IPS-18a (cell line): ENCODE measurements at regions not wholly inside any gene's neighbourhood (a gene's known extent, or its start where the extent isn't known, plus 50 kb on each side); places are given as distances from the start of the nearest gene placed in this dataset.

ENCODE experiments used
- H3K27ac ChIP-seq: one replicate; pipeline ENCODE4 v1.5.1; 2013; ENCODE audit warnings: low read length
- H3K27me3 ChIP-seq: one replicate; pipeline ENCODE4 v1.6.1; 2013; ENCODE audit warnings: mild to moderate bottlenecking, low read length; ENCODE audit not compliant: control insufficient read depth, insufficient read depth
- H3K36me3 ChIP-seq: one replicate; pipeline ENCODE4 v1.6.1; 2013; ENCODE audit warnings: low read depth, low read length; ENCODE audit not compliant: control insufficient read depth
- H3K4me1 ChIP-seq: one replicate; pipeline ENCODE4 v1.6.1; 2013; ENCODE audit warnings: low read depth, low read length; ENCODE audit not compliant: control insufficient read depth
- H3K4me3 ChIP-seq: one replicate; pipeline ENCODE4 v1.5.1; 2013; ENCODE audit warnings: low read length
- H3K9ac ChIP-seq: one replicate; pipeline ENCODE4 v1.6.1; 2013; ENCODE audit warnings: mild to moderate bottlenecking, low read length, moderate library complexity
- H3K9me3 ChIP-seq: one replicate; pipeline ENCODE4 v1.6.1; 2013; ENCODE audit warnings: low read depth, low read length; ENCODE audit not compliant: control insufficient read depth

- no peaks in the 10 kb centered on the region for H3K9me3 ChIP-seq
- H3K9ac ChIP-seq, result no peak overlapping the region
- no peaks in the 10 kb centered on the region for H3K4me1 ChIP-seq
Measured at GRCh38 chr6:169165561-169166300, 87.9 kb downstream of the THBS2 start.

GRCh38 chr6:169164986-169165385, 88.7 kb downstream of the THBS2 start:
- H3K27me3 ChIP-seq, result no peaks in the 10 kb centered on the region
- no peak overlapping the region for H3K4me3 ChIP-seq
- no peaks in the 10 kb centered on the region for H3K4me1 ChIP-seq
- no peaks in the 10 kb centered on the region for H3K36me3 ChIP-seq
- H3K9me3 ChIP-seq, result no peaks in the 10 kb centered on the region
- H3K9ac ChIP-seq, result no peak overlapping the region
- H3K27ac ChIP-seq, result no peak overlapping the region

More at GRCh38 chr6:169165561-169166300, 87.9 kb downstream of the THBS2 start:
- Histone ChIP-seq H3K4me3 (no peak overlapping the region), H3K27me3 (no peaks in the 10 kb centered on the region), H3K27ac (no peak overlapping the region), H3K36me3 (no peaks in the 10 kb centered on the region)

- no peaks in the 10 kb centered on the region for H3K36me3 ChIP-seq
- no peak overlapping the region for H3K4me3 ChIP-seq
- H3K27ac ChIP-seq, result no peak overlapping the region
Measured at GRCh38 chr6:169164451-169164850, 89.2 kb downstream of the THBS2 start.

GRCh38 chr6:169163411-169163901, 90.2 kb downstream of the THBS2 start:
- H3K9ac ChIP-seq, result no peak overlapping the region
- H3K27ac ChIP-seq, result no peak overlapping the region
- no peaks in the 10 kb centered on the region for H3K4me1 ChIP-seq
- no peaks in the 10 kb centered on the region for H3K36me3 ChIP-seq
- H3K4me3 ChIP-seq, result no peak overlapping the region
- H3K9me3 ChIP-seq, result no peaks in the 10 kb centered on the region
- no peaks in the 10 kb centered on the region for H3K27me3 ChIP-seq

More at GRCh38 chr6:169164451-169164850, 89.2 kb downstream of the THBS2 start:
- no peak overlapping the region for H3K9ac ChIP-seq
- H3K4me1 ChIP-seq, result no peaks in the 10 kb centered on the region
- no peaks in the 10 kb centered on the region for H3K27me3 ChIP-seq
- H3K9me3 ChIP-seq, result no peaks in the 10 kb centered on the region

- H3K27ac ChIP-seq, result no peak overlapping the region
- no peaks in the 10 kb centered on the region for H3K27me3 ChIP-seq
- no peak overlapping the region for H3K4me3 ChIP-seq
- no peaks in the 10 kb centered on the region for H3K4me1 ChIP-seq
- no peaks in the 10 kb centered on the region for H3K36me3 ChIP-seq
- no peaks in the 10 kb centered on the region for H3K9me3 ChIP-seq
- H3K9ac ChIP-seq, result no peak overlapping the region
Measured at GRCh38 chr6:169162752-169163407, 90.8 kb downstream of the THBS2 start.

- Histone ChIP-seq H3K27ac (no peak overlapping the region), H3K4me3 (no peak overlapping the region)
Measured at GRCh38 chr6:169162249-169162648, 91.4 kb downstream of the THBS2 start.

GRCh38 chr6:169161572-169162167, 92.0 kb downstream of the THBS2 start:
- no peak overlapping the region for H3K27ac ChIP-seq
- no peak overlapping the region for H3K9ac ChIP-seq
- H3K36me3 ChIP-seq, result no peaks in the 10 kb centered on the region
- no peaks in the 10 kb centered on the region for H3K4me1 ChIP-seq
- no peaks in the 10 kb centered on the region for H3K9me3 ChIP-seq
- no peak overlapping the region for H3K4me3 ChIP-seq
- no peaks in the 10 kb centered on the region for H3K27me3 ChIP-seq

More at GRCh38 chr6:169162249-169162648, 91.4 kb downstream of the THBS2 start:
- Histone ChIP-seq H3K9ac (no peak overlapping the region), H3K36me3 (no peaks in the 10 kb centered on the region), H3K9me3 (no peaks in the 10 kb centered on the region), H3K4me1 (no peaks in the 10 kb centered on the region), H3K27me3 (no peaks in the 10 kb centered on the region)

GRCh38 chr6:169160855-169161560, 92.6 kb downstream of the THBS2 start:
- Histone ChIP-seq H3K9ac (no peak overlapping the region), H3K27ac (no peak overlapping the region), H3K9me3 (no peaks in the 10 kb centered on the region), H3K4me3 (no peak overlapping the region), H3K36me3 (no peaks in the 10 kb centered on the region), H3K27me3 (no peaks in the 10 kb centered on the region), H3K4me1 (no peaks in the 10 kb centered on the region)

- Histone ChIP-seq H3K27ac (no peak overlapping the region), H3K36me3 (no peaks in the 10 kb centered on the region), H3K4me1 (no peaks in the 10 kb centered on the region), H3K9ac (no peak overlapping the region), H3K9me3 (no peaks in the 10 kb centered on the region), H3K27me3 (no peaks in the 10 kb centered on the region), H3K4me3 (no peak overlapping the region)
Measured at GRCh38 chr6:169160091-169160854, 93.4 kb downstream of the THBS2 start.

- Histone ChIP-seq H3K27ac (no peak overlapping the region), H3K4me1 (no peaks in the 10 kb centered on the region), H3K9me3 (no peaks in the 10 kb centered on the region), H3K4me3 (no peak overlapping the region), H3K27me3 (no peaks in the 10 kb centered on the region), H3K9ac (no peak overlapping the region), H3K36me3 (no peaks in the 10 kb centered on the region)
Measured at GRCh38 chr6:169159331-169159730, 94.3 kb downstream of the THBS2 start.

GRCh38 chr6:169158691-169159090, 95.0 kb downstream of the THBS2 start:
- H3K9ac ChIP-seq, result no peak overlapping the region
- no peaks in the 10 kb centered on the region for H3K27me3 ChIP-seq
- H3K9me3 ChIP-seq, result no peaks in the 10 kb centered on the region
- no peaks in the 10 kb centered on the region for H3K4me1 ChIP-seq
- no peak overlapping the region for H3K4me3 ChIP-seq
- H3K36me3 ChIP-seq, result no peaks in the 10 kb centered on the region
- no peak overlapping the region for H3K27ac ChIP-seq
